Suprapubic skin (tissue), 4 donors: ENCODE measurements at regions not wholly inside any gene's neighbourhood (a gene's known extent, or its start where the extent isn't known, plus 50 kb on each side); places are given as distances from the start of the nearest gene placed in this dataset.

ENCODE experiments used
- POLR2A ChIP-seq, 2 donors: fragments of 450-650 bp; IDR thresholded peaks; one replicate each; pipeline ENCODE4 v1.6.1; 2017; ENCODE audit warnings: antibody characterized with exemption in 2 of 2, mild to moderate bottlenecking in 2 of 2, moderate library complexity in 2 of 2
- POLR2AphosphoS5 ChIP-seq, 3 donors: sonication (generic); formaldehyde crosslinking; IDR thresholded peaks; one replicate each; pipeline ENCODE4 v1.6.1; 2017; ENCODE audit warnings: antibody characterized with exemption in 3 of 3
- TF ChIP-seq, protein P1 (sequence below), 2 donors: fragments of 200-600 bp in 1 of 2; fragments of 450-650 bp in 1 of 2; sonication (generic) in 1 of 2; IDR thresholded peaks; one replicate each; pipeline ENCODE4 v1.5.1; 2016 to 2019; ENCODE audit warnings: antibody characterized with exemption in 2 of 2, mild to moderate bottlenecking in 1 of 2, moderate library complexity in 1 of 2

DNA sequence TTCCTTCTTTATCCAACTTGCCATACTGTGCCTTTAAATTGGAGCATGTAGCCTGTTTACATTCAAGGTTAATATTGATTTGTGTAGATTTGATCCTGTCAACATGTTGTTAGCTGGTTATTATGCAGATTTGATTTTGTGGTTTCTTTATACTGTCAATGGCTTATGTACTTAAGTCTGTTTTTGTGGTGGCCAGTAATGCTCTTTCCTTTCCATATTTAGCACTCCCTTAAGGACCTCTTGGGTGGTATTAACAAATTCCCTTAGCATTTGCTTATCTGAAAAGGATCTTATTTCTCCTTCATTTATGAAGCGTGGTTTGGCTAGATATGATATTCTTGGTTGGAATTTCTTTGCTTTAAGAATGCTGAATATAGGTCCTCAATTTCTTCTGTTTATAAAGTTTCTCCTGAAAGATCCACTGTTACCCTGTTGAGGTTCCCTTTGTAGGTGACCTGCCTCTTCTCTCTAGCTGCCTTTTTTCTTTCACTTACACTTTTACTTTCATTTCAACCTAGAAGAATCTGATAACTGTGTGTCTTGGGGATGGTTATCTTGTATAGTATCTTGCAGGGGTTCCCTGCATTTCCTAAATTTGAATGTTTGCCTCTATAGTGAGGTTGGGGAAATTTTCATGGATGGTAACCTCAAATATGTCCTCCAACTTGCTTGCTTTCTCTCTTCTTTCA, 86.9 kb upstream of the NEGR1 start:
- TF ChIP-seq, protein P1, sequence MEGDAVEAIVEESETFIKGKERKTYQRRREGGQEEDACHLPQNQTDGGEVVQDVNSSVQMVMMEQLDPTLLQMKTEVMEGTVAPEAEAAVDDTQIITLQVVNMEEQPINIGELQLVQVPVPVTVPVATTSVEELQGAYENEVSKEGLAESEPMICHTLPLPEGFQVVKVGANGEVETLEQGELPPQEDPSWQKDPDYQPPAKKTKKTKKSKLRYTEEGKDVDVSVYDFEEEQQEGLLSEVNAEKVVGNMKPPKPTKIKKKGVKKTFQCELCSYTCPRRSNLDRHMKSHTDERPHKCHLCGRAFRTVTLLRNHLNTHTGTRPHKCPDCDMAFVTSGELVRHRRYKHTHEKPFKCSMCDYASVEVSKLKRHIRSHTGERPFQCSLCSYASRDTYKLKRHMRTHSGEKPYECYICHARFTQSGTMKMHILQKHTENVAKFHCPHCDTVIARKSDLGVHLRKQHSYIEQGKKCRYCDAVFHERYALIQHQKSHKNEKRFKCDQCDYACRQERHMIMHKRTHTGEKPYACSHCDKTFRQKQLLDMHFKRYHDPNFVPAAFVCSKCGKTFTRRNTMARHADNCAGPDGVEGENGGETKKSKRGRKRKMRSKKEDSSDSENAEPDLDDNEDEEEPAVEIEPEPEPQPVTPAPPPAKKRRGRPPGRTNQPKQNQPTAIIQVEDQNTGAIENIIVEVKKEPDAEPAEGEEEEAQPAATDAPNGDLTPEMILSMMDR (IDR thresholded peaks at IDR 0.05) = no peak
- no peak for TF ChIP-seq POLR2A (IDR thresholded peaks at IDR 0.05)
- no peak for TF ChIP-seq POLR2AphosphoS5 (IDR thresholded peaks at IDR 0.05)
